Stimulated activated CD8-positive, alpha-beta memory T cell treated with anti-CD3 and anti-CD28 coated beads, Interleukin-4, amount 100 ng/mL, for 24 hours (primary cell): ENCODE measurements at regions not wholly inside any gene's neighbourhood (a gene's known extent, or its start where the extent isn't known, plus 50 kb on each side); places are given as distances from the start of the nearest gene placed in this dataset.
"Not testable (repeated sequence)": the region's sequence is repeated elsewhere in the genome, so short reads cannot be mapped to it uniquely, and the experiment has no call there.

Source experiments
- DNase-seq: peaks from one replicate; pipeline ENCODE4 v3.0.0-alpha.2; 2020; ENCODE audit warnings: low read depth

GRCh38 chr9:110124439-110124838 lies 83.5 kb downstream of the C9orf152 start:
- no peak for DNase-seq

- no peak for DNase-seq
These were observed 82.7 kb downstream of the C9orf152 start for GRCh38 chr9:110125207-110125751.

GRCh38 chr9:110125763-110126351 lies 82.1 kb downstream of the C9orf152 start:
- DNase-seq, result no peak

GRCh38 chr9:110126499-110126941 lies 81.4 kb downstream of the C9orf152 start:
- no peak for DNase-seq

- DNase-seq, result no peak
These were observed 80.7 kb downstream of the C9orf152 start for GRCh38 chr9:110126986-110127864.

GRCh38 chr9:110128664-110129329 lies 79.2 kb downstream of the C9orf152 start:
- DNase-seq, result no peak

- no peak for DNase-seq
These were observed 78.5 kb downstream of the C9orf152 start for GRCh38 chr9:110129425-110129824.

- DNase-seq, result no peak
These were observed 77.7 kb downstream of the C9orf152 start for GRCh38 chr9:110130211-110130610.

- DNase-seq, result no peak
These were observed 77.1 kb downstream of the C9orf152 start for GRCh38 chr9:110130791-110131416.

GRCh38 chr9:110131499-110131898 lies 76.5 kb downstream of the C9orf152 start:
- no peak for DNase-seq

- not testable (repeated sequence) for DNase-seq
These were observed 75.4 kb downstream of the C9orf152 start for GRCh38 chr9:110132531-110132930.

- DNase-seq, result no peak
These were observed 74.9 kb downstream of the C9orf152 start for GRCh38 chr9:110133059-110133458.

GRCh38 chr9:110133608-110134210 lies 74.2 kb downstream of the C9orf152 start:
- DNase-seq, result no peak

- DNase-seq, result no peak
These were observed 72.1 kb downstream of the C9orf152 start for GRCh38 chr9:110135846-110136245.

- no peak for DNase-seq
These were observed 71.2 kb downstream of the C9orf152 start for GRCh38 chr9:110136802-110137201.

GRCh38 chr9:110140276-110140675 lies 67.7 kb downstream of the C9orf152 start:
- no peak for DNase-seq

- no peak for DNase-seq
These were observed 66.6 kb downstream of the C9orf152 start for GRCh38 chr9:110141227-110141793.

GRCh38 chr9:110142253-110142652 lies 65.7 kb downstream of the C9orf152 start:
- no peak for DNase-seq

- DNase-seq, result no peak
These were observed 65.0 kb downstream of the C9orf152 start for GRCh38 chr9:110142868-110143481.

GRCh38 chr9:110143485-110143884 lies 64.5 kb downstream of the C9orf152 start:
- no peak for DNase-seq
